SU-DHL-6 (cell line): ENCODE measurements at regions not wholly inside any gene's neighbourhood (a gene's known extent, or its start where the extent isn't known, plus 50 kb on each side); places are given as distances from the start of the nearest gene placed in this dataset.

Source experiments
- CTCF ChIP-seq: fragments of 200-600 bp; sonication (generic); IDR thresholded peaks from one replicate; pipeline ENCODE4 v1.5.1; 2017; ENCODE audit warnings: antibody characterized with exemption, mild to moderate bottlenecking, low read length, moderate library complexity; ENCODE audit not compliant: insufficient read depth, poor library complexity, severe bottlenecking
- EZH2phosphoT487 ChIP-seq: fragments of 200-600 bp; sonication (generic), shearing (Covaris generic); conservative IDR thresholded peaks from 2 replicates; pipeline ENCODE4 v1.6.1; 2018; ENCODE audit warnings: mild to moderate bottlenecking, antibody characterized with exemption, low read length, moderate library complexity, mixed read lengths

DNA sequence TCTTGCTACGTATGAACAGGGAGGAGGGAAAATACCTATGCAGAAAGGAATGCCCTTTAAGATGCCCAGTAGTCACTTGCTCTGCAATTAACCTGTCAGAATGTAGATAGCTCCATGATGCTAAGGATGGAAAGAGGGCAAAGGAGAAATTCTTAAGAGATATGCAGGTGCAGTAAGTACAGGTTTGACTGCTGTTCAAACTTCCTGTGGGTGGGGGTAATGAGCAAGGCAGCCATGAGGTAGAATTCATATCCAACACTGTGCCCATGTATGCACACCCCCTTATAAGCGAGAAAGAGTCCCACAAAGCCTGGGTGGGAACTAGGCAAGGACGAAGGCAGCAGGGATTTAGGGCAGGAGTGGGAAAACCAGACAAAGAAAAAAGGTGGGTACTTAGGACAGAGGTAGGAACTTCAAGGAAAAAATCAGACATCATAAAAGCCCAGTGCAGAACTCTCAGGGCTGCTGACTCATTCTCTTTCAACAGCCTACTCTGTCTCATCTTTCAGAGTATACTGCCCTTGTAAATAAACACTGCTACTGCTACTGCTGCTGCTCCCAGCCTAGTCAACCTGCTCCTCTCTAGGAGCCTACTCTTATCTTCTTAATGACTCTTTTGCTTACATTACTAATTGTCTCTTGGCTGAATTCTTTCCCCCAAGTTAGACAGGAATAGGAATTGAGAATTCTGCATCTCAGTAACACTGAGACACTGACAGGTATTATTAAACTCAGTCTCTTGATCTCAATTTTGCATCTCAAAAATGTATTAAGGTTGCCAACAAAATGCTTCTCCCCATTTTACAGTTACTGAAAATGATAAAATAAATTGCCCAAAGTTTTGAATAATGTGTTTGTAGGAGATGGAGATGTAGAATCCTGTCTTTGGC is 189.0 kb downstream of the PTH2R start:
- no peak for TF ChIP-seq CTCF
- TF ChIP-seq EZH2phosphoT487 = no peak
